Karpas-422 (cell line): ENCODE measurements at regions not wholly inside any gene's neighbourhood (a gene's known extent, or its start where the extent isn't known, plus 50 kb on each side); places are given as distances from the start of the nearest gene placed in this dataset.

Source experiments
- DNase-seq: peaks from one replicate; pipeline ENCODE4 v3.0.0-alpha.2; 2015
- H2AFZ ChIP-seq: fragments of 200-600 bp; sonication (generic); 2 replicates; pipeline ENCODE4 v1.6.1; 2014; ENCODE audit warnings: antibody characterized with exemption, low read length, mixed read lengths
- H3K27ac ChIP-seq: fragments of 200-600 bp; sonication (generic); 2 replicates; pipeline ENCODE4 v1.5.1; 2014; ENCODE audit warnings: mild to moderate bottlenecking, low read length, moderate library complexity
- H3K27me3 ChIP-seq: fragments of 200-600 bp; sonication (generic); 2 replicates; pipeline ENCODE4 v1.6.1; 2014; ENCODE audit warnings: low read length, mixed read lengths
- H3K36me3 ChIP-seq: fragments of 200-600 bp; sonication (generic); 2 replicates; pipeline ENCODE4 v1.6.1; 2014; ENCODE audit warnings: low read length, mixed read lengths; ENCODE audit not compliant: insufficient read depth
- H3K4me1 ChIP-seq: fragments of 200-600 bp; sonication (generic); 2 replicates; pipeline ENCODE4 v1.6.1; 2014; ENCODE audit warnings: mild to moderate bottlenecking, low read length, mixed read lengths
- H3K4me2 ChIP-seq: fragments of 200-600 bp; sonication (generic); 2 replicates; pipeline ENCODE4 v1.6.1; 2014; ENCODE audit warnings: low read length, low read depth, mild to moderate bottlenecking; ENCODE audit not compliant: poor library complexity, severe bottlenecking
- H3K4me3 ChIP-seq: fragments of 200-600 bp; sonication (generic); 2 replicates; pipeline ENCODE4 v1.5.1; 2014; ENCODE audit warnings: mild to moderate bottlenecking, antibody characterized with exemption, low read length, mixed read lengths
- H3K79me2 ChIP-seq: fragments of 200-600 bp; sonication (generic); 2 replicates; pipeline ENCODE4 v1.6.1; 2014; ENCODE audit warnings: mild to moderate bottlenecking, low read length, mixed read lengths
- H3K9ac ChIP-seq: fragments of 200-600 bp; sonication (generic); 2 replicates; pipeline ENCODE4 v1.6.0; 2014; ENCODE audit warnings: low read length
- H3K9me2 ChIP-seq: fragments of 200-600 bp; sonication (generic), shearing (Covaris generic); replicated peaks from 2 replicates; pipeline ENCODE4 v1.6.0; 2014; ENCODE audit warnings: mild to moderate bottlenecking, low read length, moderate library complexity; ENCODE audit not compliant: insufficient read depth
- H3K9me3 ChIP-seq: fragments of 300-700, 200-600 bp; sonication (generic); 2 replicates; pipeline ENCODE4 v1.6.1; 2014; ENCODE audit warnings: low read length, mixed read lengths
- H4K20me1 ChIP-seq: fragments of 200-600 bp; sonication (generic); 2 replicates; pipeline ENCODE4 v1.6.1; 2014; ENCODE audit warnings: mild to moderate bottlenecking, antibody characterized with exemption, low read length, low read depth; ENCODE audit not compliant: insufficient read depth

GRCh38 chr11:119486691-119487259 lies 63.8 kb upstream of the THY1 start:
- H3K79me2 ChIP-seq, result no peaks in the 10 kb centered on the region
- no peaks in the 10 kb centered on the region for H3K9me3 ChIP-seq
- no peak overlapping the region for H3K4me3 ChIP-seq
- no peaks in the 10 kb centered on the region for H3K27me3 ChIP-seq
- no peak overlapping the region for H3K4me2 ChIP-seq
- H4K20me1 ChIP-seq, result peaks cover 11% of the 10 kb centered on the region; the same call in 1 of the 2 replicates
- peaks cover 10% of the 10 kb centered on the region for H3K4me1 ChIP-seq
- no peak for DNase-seq
- H2AFZ ChIP-seq, result no peak overlapping the region
- no peaks in the 10 kb centered on the region for H3K36me3 ChIP-seq
- no peak overlapping the region for H3K27ac ChIP-seq
- no peaks in the 10 kb centered on the region for H3K9me2 ChIP-seq
- no peak overlapping the region for H3K9ac ChIP-seq

GRCh38 chr11:119486016-119486415 lies 63.0 kb upstream of the THY1 start:
- H4K20me1 ChIP-seq, result peaks cover 11% of the 10 kb centered on the region; the same call in 1 of the 2 replicates
- no peaks in the 10 kb centered on the region for H3K79me2 ChIP-seq
- H2AFZ ChIP-seq, result no peak overlapping the region
- no peak overlapping the region for H3K4me2 ChIP-seq
- DNase-seq, result peak; percentile 57
- H3K9ac ChIP-seq, result no peak overlapping the region
- H3K36me3 ChIP-seq, result no peaks in the 10 kb centered on the region
- H3K9me2 ChIP-seq, result no peaks in the 10 kb centered on the region
- no peaks in the 10 kb centered on the region for H3K9me3 ChIP-seq
- H3K4me3 ChIP-seq, result no peak overlapping the region
- no peaks in the 10 kb centered on the region for H3K27me3 ChIP-seq
- no peak overlapping the region for H3K27ac ChIP-seq
- peaks cover 17% of the 10 kb centered on the region for H3K4me1 ChIP-seq

GRCh38 chr11:119484741-119485605 lies 62.0 kb upstream of the THY1 start:
- Histone ChIP-seq H3K4me3 (no peak overlapping the region), H3K36me3 (no peaks in the 10 kb centered on the region), H4K20me1 (peaks cover 11% of the 10 kb centered on the region; the same call in 1 of the 2 replicates), H3K4me2 (no peak overlapping the region), H2AFZ (no peak overlapping the region), H3K9ac (no peak overlapping the region), H3K27me3 (no peaks in the 10 kb centered on the region), H3K9me3 (no peaks in the 10 kb centered on the region), H3K9me2 (no peaks in the 10 kb centered on the region), H3K79me2 (no peaks in the 10 kb centered on the region), H3K27ac (no peak overlapping the region), H3K4me1 (peaks cover 28% of the 10 kb centered on the region)
- peak; percentile 62 for DNase-seq

GRCh38 chr11:119483881-119484371 lies 61.0 kb upstream of the THY1 start:
- DNase-seq, result no peak
- Histone ChIP-seq H3K4me3 (no peak overlapping the region), H3K79me2 (no peaks in the 10 kb centered on the region), H3K27me3 (no peaks in the 10 kb centered on the region), H3K4me2 (no peak overlapping the region), H4K20me1 (peaks cover 11% of the 10 kb centered on the region; the same call in 1 of the 2 replicates), H3K36me3 (no peaks in the 10 kb centered on the region), H3K9me2 (no peaks in the 10 kb centered on the region), H3K4me1 (peaks cover 30% of the 10 kb centered on the region), H2AFZ (no peak overlapping the region), H3K9me3 (no peaks in the 10 kb centered on the region), H3K9ac (no peak overlapping the region), H3K27ac (no peak overlapping the region)

GRCh38 chr11:119483341-119483880 lies 60.4 kb upstream of the THY1 start:
- Histone ChIP-seq H3K9me3 (no peaks in the 10 kb centered on the region), H3K9ac (no peak overlapping the region), H3K9me2 (no peaks in the 10 kb centered on the region), H3K79me2 (no peaks in the 10 kb centered on the region), H3K27ac (no peak overlapping the region), H3K36me3 (no peaks in the 10 kb centered on the region), H3K4me1 (peaks cover 30% of the 10 kb centered on the region), H3K4me2 (no peak overlapping the region), H3K4me3 (no peak overlapping the region), H3K27me3 (no peaks in the 10 kb centered on the region), H2AFZ (no peak overlapping the region), H4K20me1 (peaks cover 11% of the 10 kb centered on the region; the same call in 1 of the 2 replicates)
- DNase-seq, result no peak

- Histone ChIP-seq H3K27ac (no peak overlapping the region), H3K9ac (no peak overlapping the region), H3K4me2 (no peak overlapping the region), H3K4me1 (peaks cover 30% of the 10 kb centered on the region), H3K9me2 (no peaks in the 10 kb centered on the region), H2AFZ (no peak overlapping the region), H4K20me1 (peaks cover 11% of the 10 kb centered on the region; the same call in 1 of the 2 replicates), H3K4me3 (no peak overlapping the region), H3K27me3 (no peaks in the 10 kb centered on the region), H3K36me3 (no peaks in the 10 kb centered on the region), H3K9me3 (no peaks in the 10 kb centered on the region), H3K79me2 (no peaks in the 10 kb centered on the region)
- DNase-seq, result no peak
Measured at GRCh38 chr11:119482521-119483011, 59.6 kb upstream of the THY1 start.

- Histone ChIP-seq H3K4me2 (peak overlapping the region; percentile 71), H3K4me1 (peaks cover 30% of the 10 kb centered on the region), H3K9me2 (no peaks in the 10 kb centered on the region), H3K36me3 (no peaks in the 10 kb centered on the region), H3K27ac (no peak overlapping the region), H3K79me2 (no peaks in the 10 kb centered on the region), H4K20me1 (peaks cover 11% of the 10 kb centered on the region; the same call in 1 of the 2 replicates), H3K27me3 (no peaks in the 10 kb centered on the region), H3K4me3 (no peak overlapping the region; the same call in 1 of the 2 replicates), H3K9me3 (no peaks in the 10 kb centered on the region), H3K9ac (0 out of 2 replicates have a peak overlapping the region, but pooled peaks have one; percentile 20), H2AFZ (no peak overlapping the region)
- no peak for DNase-seq
Measured at GRCh38 chr11:119481667-119482400, 58.9 kb upstream of the THY1 start.
